Stimulated activated CD8-positive, alpha-beta memory T cell treated with anti-CD3 and anti-CD28 coated beads, Interleukin-7, amount 100 ng/mL, for 1 hour (primary cell): ENCODE measurements at regions not wholly inside any gene's neighbourhood (a gene's known extent, or its start where the extent isn't known, plus 50 kb on each side); places are given as distances from the start of the nearest gene placed in this dataset.

ENCODE experiments used
- DNase-seq, 2 donors: peaks; one replicate each; pipeline ENCODE4 v3.0.0-alpha.2; 2020; ENCODE audit warnings: low read depth in 2 of 2

GRCh38 chr10:10353326-10353868 lies 664.3 kb upstream of the CELF2 start:
- no peak for DNase-seq

DNA sequence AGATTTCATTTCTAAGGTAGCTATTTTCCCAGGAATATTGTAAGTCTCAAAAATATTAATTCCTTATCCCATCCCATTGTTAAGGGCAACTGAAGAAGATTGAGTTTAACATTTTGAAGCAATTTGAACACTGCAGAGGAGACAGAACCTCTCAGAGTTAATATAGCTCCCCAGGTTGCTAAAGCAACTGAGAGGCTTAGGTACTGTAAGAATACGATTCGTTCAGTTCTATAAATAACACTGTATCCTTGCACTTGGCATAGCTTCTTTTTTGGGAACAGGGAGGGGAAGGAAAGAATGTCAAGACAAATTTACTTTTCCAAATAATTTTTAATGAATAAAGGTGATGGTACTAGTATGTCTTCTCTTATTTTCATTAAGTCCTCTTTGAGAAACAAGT lies 658.4 kb upstream of the CELF2 start:
- DNase-seq: no peak

DNA sequence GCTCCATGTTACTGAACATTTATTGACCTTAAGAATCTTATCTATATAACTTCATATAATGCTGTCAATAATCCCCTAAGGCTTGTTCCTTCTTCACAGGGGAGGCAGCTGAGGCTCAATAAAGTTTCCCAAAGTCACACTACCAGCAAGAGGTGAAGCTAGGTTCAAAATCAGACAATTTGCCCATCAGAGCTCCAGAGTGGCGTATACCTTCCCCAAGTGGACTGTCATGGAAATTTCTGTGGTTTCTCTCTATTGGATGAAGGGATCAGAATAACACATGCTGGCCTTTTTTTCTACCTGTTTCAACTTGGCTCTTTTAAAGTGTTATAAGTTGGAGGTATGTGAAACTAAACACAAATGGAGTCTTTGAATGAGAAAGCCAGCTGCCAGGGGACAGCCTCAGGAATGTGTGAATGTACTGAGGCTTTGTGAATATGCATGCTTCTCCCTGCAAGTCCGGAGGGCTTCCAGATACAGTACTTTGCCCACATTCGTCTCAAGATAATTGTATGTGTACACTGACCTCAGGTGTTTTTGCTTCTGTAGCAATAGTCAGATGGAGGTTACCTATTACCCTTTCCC lies 656.3 kb upstream of the CELF2 start:
- no peak for DNase-seq

- no peak for DNase-seq
These were observed 654.9 kb upstream of the CELF2 start for GRCh38 chr10:10362800-10363199.

- DNase-seq: no peak
These were observed 654.5 kb upstream of the CELF2 start for GRCh38 chr10:10363217-10363616.

- no peak for DNase-seq
These were observed 652.8 kb upstream of the CELF2 start for GRCh38 chr10:10364902-10365301.

- DNase-seq: no peak
These were observed 652.0 kb upstream of the CELF2 start for GRCh38 chr10:10365676-10366075.

GRCh38 chr10:10366836-10367235 lies 650.8 kb upstream of the CELF2 start:
- no peak for DNase-seq

GRCh38 chr10:10367264-10367663 lies 650.4 kb upstream of the CELF2 start:
- DNase-seq: no peak

DNA sequence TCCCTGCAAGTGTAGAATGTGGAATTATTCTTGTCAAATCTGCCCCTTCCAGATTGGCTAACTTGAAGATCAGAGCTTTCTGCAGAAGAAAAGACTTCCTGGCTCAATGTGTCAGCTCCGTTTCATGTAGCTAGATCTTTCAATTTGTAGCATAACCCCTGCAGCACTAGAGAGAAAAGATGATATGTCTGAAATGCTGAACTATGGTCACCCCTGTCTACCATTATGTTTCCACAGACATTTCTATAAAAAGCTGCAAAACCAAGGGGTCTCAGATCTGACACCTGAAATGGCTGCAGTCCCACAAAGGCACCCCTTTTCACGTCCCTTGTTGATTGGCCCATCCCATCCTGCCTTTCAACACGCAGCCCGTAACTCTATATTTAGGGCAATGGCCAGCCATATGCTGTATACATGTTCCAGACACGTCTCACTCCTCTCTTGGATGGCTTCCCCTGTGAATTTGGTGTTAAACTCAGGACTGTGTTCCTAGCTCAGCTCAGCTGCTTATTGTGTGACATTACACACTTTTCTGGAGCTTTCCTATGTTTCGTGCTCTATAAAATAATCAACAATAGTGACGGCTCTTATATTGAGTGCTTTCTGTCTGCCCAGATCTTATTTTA lies 648.6 kb upstream of the CELF2 start:
- DNase-seq: no peak

GRCh38 chr10:10385831-10386230 lies 631.8 kb upstream of the CELF2 start:
- no peak for DNase-seq

DNA sequence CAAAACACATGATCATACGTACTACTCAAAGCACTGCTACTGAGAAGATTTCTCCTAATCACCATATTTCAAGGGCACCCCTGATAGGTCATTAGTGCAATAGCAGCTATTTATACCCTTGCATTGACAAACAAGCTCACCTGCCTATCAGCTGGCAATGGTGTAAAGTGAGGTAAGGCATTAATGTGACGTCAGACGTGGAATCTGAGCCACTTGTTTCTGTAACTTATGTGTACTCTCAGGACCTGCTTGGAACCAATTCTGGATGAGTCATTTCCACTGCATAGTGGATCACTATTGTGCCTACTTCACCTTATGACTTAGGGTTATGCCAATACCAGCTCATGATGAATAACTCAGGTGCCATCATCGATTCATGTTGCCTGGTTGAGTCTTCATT lies 628.5 kb upstream of the CELF2 start:
- DNase-seq: no peak

GRCh38 chr10:10392511-10392910 lies 625.2 kb upstream of the CELF2 start:
- no peak for DNase-seq

DNA sequence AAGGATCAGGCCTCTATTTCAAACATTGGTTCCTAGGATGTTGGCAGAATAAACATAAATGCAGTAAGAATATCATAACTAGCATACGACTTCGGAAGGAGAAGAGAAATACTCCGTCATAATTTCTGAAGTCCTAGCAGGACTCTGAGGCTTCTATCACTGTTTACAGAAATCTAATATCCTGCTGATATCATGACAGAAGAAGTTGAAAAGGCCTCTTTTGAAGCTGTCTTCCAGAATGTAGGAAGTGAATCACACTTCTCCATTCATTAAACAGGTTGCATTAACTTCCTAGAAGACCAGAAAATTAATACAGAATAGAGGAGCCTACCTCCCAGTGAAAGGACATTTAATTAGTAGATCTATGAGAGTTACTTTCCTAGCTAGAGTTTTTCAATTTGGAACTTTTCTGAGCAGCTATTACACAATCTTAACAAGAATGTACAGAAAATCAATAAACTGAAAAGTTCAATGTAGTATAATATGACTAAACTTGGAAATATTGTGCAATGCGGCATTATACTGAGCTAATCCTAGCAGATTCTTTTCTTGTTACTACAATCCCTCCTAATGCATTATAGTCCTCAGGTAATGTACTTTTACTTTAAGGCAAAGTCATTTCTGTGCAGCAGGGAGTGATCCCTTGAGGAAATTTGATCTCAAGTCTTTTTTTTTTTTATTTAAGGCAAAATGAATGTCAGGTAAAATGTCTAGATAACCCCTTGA lies 622.6 kb upstream of the CELF2 start:
- no peak for DNase-seq

DNA sequence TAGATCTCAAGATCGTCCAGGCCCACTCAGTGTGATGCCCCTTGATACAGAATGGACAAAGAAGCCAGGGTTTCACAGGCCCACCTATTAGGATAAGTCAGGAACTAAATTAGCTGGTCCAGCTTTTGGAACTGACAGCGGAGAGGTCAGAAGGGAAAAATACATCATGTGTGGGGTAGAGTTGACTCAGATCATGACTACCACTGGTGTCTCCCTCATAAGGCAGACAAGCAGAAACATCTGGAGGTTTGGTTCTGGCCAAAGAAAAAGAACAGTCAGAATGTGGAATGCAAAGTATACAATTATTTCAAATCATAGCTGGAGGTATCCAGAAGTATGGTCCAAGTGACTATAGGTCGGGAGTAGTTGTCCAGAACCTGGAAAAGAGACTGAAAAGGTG lies 621.1 kb upstream of the CELF2 start:
- no peak for DNase-seq

- no peak for DNase-seq
These were observed 619.8 kb upstream of the CELF2 start for GRCh38 chr10:10397906-10398305.

GRCh38 chr10:10403762-10404161 lies 613.9 kb upstream of the CELF2 start:
- no peak for DNase-seq

DNA sequence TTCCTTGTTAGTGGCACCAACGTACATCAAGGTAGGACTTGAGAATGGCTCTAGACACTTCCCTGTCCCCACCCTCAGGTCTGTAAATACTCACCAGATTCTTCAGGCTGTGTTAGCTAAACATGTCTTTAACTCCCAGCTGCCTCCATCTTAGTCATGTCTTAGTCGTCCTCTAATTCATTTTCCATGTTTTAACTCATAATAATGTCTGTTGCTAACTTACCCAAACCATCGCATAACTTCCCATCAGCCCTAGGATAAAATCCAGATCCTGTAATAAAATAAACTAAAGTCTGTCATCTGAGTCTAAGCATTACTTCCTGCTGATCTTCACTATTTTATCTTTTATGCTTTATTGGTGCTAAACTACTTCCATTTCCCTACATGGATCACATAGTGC lies 600.0 kb upstream of the CELF2 start:
- no peak for DNase-seq

DNA sequence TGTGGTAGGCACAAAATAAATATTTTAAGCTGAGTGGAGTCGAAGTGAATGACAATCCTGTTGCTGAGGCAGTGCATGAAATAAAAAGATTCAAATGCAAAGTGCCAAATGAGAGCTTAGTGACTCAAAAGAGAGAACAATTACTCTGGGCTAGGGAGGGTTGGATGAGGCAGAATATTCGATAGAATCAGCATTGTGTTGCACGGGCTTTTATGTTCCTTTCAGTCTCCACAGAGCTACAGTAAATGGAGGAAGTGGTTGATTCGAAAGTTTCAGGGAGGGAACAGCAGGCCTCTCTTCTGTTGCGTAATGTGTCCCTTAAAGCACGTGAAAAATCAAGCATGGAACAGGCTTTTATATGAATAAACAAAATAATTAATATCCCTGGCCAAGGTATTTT lies 599.3 kb upstream of the CELF2 start:
- DNase-seq: no peak

GRCh38 chr10:10421071-10421470 lies 596.6 kb upstream of the CELF2 start:
- no peak for DNase-seq

DNA sequence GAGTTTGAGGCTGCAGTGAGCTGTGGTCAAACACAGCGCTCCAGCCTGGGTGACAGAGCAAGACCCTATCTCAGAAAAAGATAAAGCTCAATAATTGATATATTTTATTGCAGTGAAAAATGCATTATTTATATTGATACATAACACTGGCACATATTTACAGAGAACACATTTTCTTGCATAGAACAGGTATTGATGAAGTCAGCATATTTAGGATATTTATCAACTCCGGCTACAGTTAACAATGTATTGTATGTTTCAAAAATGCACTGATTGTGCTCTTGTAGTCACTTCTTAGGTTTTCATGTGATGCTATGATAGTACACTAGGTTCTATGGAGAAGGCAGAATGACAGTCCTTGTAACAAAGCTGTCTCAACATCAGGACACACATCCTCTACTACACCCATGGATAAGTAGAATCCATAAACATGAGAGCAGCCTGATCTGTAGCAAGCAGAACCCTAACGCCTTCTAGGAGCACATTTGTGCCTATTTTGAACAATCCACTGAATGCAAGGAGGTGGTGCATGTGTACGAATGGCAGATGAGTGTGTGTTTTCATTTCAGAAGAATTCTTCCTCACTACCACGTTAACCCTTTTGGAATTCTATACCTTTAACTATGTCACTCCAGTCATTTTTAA lies 586.1 kb upstream of the CELF2 start:
- no peak for DNase-seq

GRCh38 chr10:10432296-10433035 lies 585.2 kb upstream of the CELF2 start:
- no peak for DNase-seq
